ENCODE measurements at regions not wholly inside any gene's neighbourhood (a gene's known extent, or its start where the extent isn't known, plus 50 kb on each side); places are given as distances from the start of the nearest gene placed in this dataset.

GRCh38 chr9:18129809-18130334, 344.1 kb upstream of the ADAMTSL1 start:
- H3K36me3 ChIP-seq (ENCODE audit: control insufficient read depth in 2 of 2, insufficient read depth in 2 of 2, low read length in 1 of 2): no peaks in the 10 kb centered on the region
- no peak overlapping the region for H3K9ac ChIP-seq (ENCODE audit: control insufficient read depth, insufficient read depth, low read length)
- ATAC-seq: no peak
- H3K4me3 ChIP-seq: no peak overlapping the region
- TF ChIP-seq BCLAF1 (IDR thresholded peaks at IDR 0.05): no peak
- TF ChIP-seq, protein P1, sequence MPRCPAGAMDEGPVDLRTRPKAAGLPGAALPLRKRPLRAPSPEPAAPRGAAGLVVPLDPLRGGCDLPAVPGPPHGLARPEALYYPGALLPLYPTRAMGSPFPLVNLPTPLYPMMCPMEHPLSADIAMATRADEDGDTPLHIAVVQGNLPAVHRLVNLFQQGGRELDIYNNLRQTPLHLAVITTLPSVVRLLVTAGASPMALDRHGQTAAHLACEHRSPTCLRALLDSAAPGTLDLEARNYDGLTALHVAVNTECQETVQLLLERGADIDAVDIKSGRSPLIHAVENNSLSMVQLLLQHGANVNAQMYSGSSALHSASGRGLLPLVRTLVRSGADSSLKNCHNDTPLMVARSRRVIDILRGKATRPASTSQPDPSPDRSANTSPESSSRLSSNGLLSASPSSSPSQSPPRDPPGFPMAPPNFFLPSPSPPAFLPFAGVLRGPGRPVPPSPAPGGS (IDR thresholded peaks at IDR 0.05; ENCODE audit: borderline replicate concordance, insufficient read depth, low read depth, low read length, poor library complexity, severe bottlenecking): no peak
- no peak for TF ChIP-seq ZBTB33 (IDR thresholded peaks at IDR 0.05)
- TF ChIP-seq HDAC2 (IDR thresholded peaks at IDR 0.05): no peak
- no peak for TF ChIP-seq CHD1 (IDR thresholded peaks at IDR 0.05; ENCODE audit: low read depth, low read length)
- TF ChIP-seq HDGF (IDR thresholded peaks at IDR 0.05): no peak
- no peak for TF ChIP-seq IKZF1 (conservative IDR thresholded peaks at IDR 0.05)
- no peak for TF ChIP-seq MAX (IDR thresholded peaks at IDR 0.05; ENCODE audit: low read depth, low read length)
- no peaks in the 10 kb centered on the region for H3K27me3 ChIP-seq (replicated peaks in 1 of 2; ENCODE audit: control insufficient read depth in 2 of 2, insufficient read depth in 2 of 2, low read length in 1 of 2)
- in situ Hi-C loops (cut with MboI): no loop called here
- intact Hi-C loops (cut with micrococcal nuclease; ENCODE audit: unreplicated experiment): no loop called here
- DNase-seq (ENCODE audit: low read depth, low spot score): no peak
- no peaks in the 10 kb centered on the region for H3K9me3 ChIP-seq (replicated peaks; ENCODE audit: control insufficient read depth, insufficient read depth, low read length)
- RAD21 ChIA-PET (ENCODE audit: unreplicated experiment): no interaction called here
- POLR2A ChIA-PET: interaction anchor here (1.0 kb wide), 1 partner anchor 16 kb away, joined by 3 read pairs; no protein-coding TSS in a partner anchor
- SMC1A ChIA-PET (ENCODE audit: uncharacterized antibody, unreplicated experiment): no interaction called here
- H4K20me1 ChIP-seq (ENCODE audit: control insufficient read depth, insufficient read depth): no peaks in the 10 kb centered on the region
- no peak overlapping the region for H2AFZ ChIP-seq (ENCODE audit: control insufficient read depth, low read depth, low read length)
- BruUV-seq (replicated peaks): no TSS peak
- H3K4me2 ChIP-seq (ENCODE audit: control insufficient read depth, insufficient read depth): no peak overlapping the region
- no peaks in the 10 kb centered on the region for H3K4me1 ChIP-seq (ENCODE audit: control insufficient read depth, insufficient read depth, low read length)
- 21% methylated on average over 5 of the region's 5 CpGs for whole genome bisulfite sequencing (ENCODE audit: insufficient coverage, insufficient replicate concordance, low lambda C conversion rate, missing lambda C conversion rate)
- CTCF ChIA-PET: interaction anchor here (1.5 kb wide), 1 partner anchor 319 kb away, joined by 3 read pairs; no protein-coding TSS in a partner anchor
- H3K79me2 ChIP-seq (ENCODE audit: control insufficient read depth, insufficient read depth, low read length): no peaks in the 10 kb centered on the region
- H3K27ac ChIP-seq (ENCODE audit: control insufficient read depth, insufficient read depth): no peak overlapping the region
- no peak for FAIRE-seq
